Pancreas (tissue), 10 donors: ENCODE measurements at regions not wholly inside any gene's neighbourhood (a gene's known extent, or its start where the extent isn't known, plus 50 kb on each side); places are given as distances from the start of the nearest gene placed in this dataset.

ENCODE experiments used
- ATAC-seq, 4 donors: fragments of 200-7000 bp; cut with Tn5 transposase; one replicate each; pipeline versions ENCODE4 v1.8.0 to v1.9.1; 2020; ENCODE audit warnings: mild to moderate bottlenecking in 4 of 4, moderate library complexity in 4 of 4
- DNase-seq, 6 donors: peaks; one replicate each; pipeline ENCODE4 v3.0.0-alpha.2; 2020
- FAIRE-seq: peaks from 2 replicates; lab custom pipeline; 2012; peaks lifted over from hg19 to GRCh38; lab: Jason Lieb, UNC
- H3K27ac ChIP-seq, 4 donors: fragments of 200-600 bp; sonication (generic); 1 replicate in 3 of 4; 2 replicates in 1 of 4; pipeline versions ENCODE4 v1.5.0 to v1.8.0; 2020
- H3K27me3 ChIP-seq, 4 donors: fragments of 200-600 bp; one replicate each; pipeline ENCODE4 v1.8.0; 2021
- H3K36me3 ChIP-seq, 3 donors: fragments of 200-600 bp; sonication (generic) in 1 of 3; one replicate each; pipeline versions ENCODE4 v1.5.0 to v1.8.0; 2020 to 2021
- H3K4me1 ChIP-seq, 3 donors: fragments of 200-600 bp; one replicate each; pipeline ENCODE4 v1.8.0; 2021
- H3K4me3 ChIP-seq, 4 donors: fragments of 200-600 bp; sonication (generic) in 2 of 4; one replicate each; pipeline versions ENCODE4 v1.5.0 to v1.8.0; 2020 to 2021
- H3K9me3 ChIP-seq, 4 donors: fragments of 200-600 bp; one replicate each; pipeline ENCODE4 v1.8.0; 2021
- WGBS, 2 donors: extraction: QIAGEN DNeasy Blood & Tissue Kit; methylation state at CpG; one replicate each; pipeline ENCODE4 v1.1.7; 2013; 5-methylcytosine and 5-hydroxymethylcytosine counted together
- intact Hi-C, 3 donors: fragments of 100-400 bp; cut with DNase I; formaldehyde crosslinking; loops; one replicate each; pipeline versions ENCODE4 v1.11.1 to v1.14.2; 2022
- TF ChIP-seq, protein P1 (sequence below), 4 donors: fragments of 200-600 bp; sonication (generic) in 3 of 4; IDR thresholded peaks; one replicate each; pipeline versions ENCODE4 v1.5.0 to v1.8.0; 2021; ENCODE audit warnings: antibody characterized with exemption in 4 of 4
- donor health status: healthy with polysubstance abuse.
- donor health status: DM: no; HTN: no; CAD: no; lungs with moderate emphysema.
- donor health status: DM: no; HTN: no; CAD: no.
- donor health status: control.
- donor health status: control.
- donor health status: Bipolar disorder and iron deficiency.
- donor health status: DM: yes; HTN: yes; CAD: no.
- donor health status: DM: no; HTN: no; CAD: no.
- donor health status: DM: no; HTN: no; CAD: no.
- donor health status: DM: yes; HTN: yes; CAD: no.

DNA sequence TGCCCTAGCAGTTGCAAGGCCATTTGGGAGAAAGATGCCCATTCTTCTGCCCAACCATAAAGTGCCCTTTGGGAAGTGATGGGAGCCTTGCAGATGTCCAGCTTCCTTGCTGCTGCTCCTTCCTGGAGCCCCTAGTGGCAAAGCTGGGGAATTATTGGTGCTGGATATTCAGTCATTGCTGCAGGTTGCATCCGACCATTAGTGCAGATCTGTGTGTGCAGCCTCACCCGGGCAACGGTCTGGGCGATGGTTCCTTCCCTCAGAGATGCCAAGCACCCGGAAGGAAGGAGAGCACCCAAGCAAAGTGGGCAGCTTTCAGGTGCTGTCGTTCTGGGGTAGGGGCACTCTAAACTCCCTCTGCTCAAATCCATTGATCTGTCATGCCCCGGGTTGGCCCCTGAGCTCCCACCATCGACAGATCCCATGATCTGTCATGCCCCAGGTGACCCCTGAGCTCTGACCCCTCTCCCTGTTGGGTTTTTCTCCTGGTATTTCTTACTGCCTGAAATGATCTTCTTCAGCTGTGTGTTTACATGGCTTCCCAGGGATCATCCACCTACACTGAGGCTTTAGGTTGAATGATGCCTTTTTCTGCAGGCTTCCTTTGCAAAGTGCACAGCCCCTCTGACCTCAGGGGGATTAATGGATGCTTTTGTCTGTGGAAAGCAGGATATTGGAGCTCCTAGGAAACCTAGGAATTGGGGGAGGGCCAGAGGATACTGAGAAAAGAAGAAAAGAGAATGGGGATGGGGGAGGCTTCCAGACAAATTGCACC lies 467.5 kb downstream of the PTPRU start:
- DNase-seq = peak in 2 of 6 donors; percentile 31 to 45
- H3K27me3 ChIP-seq = no peaks in the 10 kb centered on the region
- H3K4me3 ChIP-seq = no peak overlapping the region
- TF ChIP-seq, protein P1, sequence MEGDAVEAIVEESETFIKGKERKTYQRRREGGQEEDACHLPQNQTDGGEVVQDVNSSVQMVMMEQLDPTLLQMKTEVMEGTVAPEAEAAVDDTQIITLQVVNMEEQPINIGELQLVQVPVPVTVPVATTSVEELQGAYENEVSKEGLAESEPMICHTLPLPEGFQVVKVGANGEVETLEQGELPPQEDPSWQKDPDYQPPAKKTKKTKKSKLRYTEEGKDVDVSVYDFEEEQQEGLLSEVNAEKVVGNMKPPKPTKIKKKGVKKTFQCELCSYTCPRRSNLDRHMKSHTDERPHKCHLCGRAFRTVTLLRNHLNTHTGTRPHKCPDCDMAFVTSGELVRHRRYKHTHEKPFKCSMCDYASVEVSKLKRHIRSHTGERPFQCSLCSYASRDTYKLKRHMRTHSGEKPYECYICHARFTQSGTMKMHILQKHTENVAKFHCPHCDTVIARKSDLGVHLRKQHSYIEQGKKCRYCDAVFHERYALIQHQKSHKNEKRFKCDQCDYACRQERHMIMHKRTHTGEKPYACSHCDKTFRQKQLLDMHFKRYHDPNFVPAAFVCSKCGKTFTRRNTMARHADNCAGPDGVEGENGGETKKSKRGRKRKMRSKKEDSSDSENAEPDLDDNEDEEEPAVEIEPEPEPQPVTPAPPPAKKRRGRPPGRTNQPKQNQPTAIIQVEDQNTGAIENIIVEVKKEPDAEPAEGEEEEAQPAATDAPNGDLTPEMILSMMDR (IDR thresholded peaks at IDR 0.05) = peak; percentile 40 to 70 (median 65)
- WGBS, 2 donors = 11 to 12% methylated on average over 8 of the region's 8 CpGs
- no peak overlapping the region for H3K27ac ChIP-seq
- no peaks in the 10 kb centered on the region for H3K4me1 ChIP-seq
- no peaks in the 10 kb centered on the region for H3K9me3 ChIP-seq
- FAIRE-seq = no peak
- intact Hi-C loops = no loop called here
- peak; percentile 56 to 88 (median 78) for ATAC-seq
- H3K36me3 ChIP-seq = no peaks in the 10 kb centered on the region

DNA sequence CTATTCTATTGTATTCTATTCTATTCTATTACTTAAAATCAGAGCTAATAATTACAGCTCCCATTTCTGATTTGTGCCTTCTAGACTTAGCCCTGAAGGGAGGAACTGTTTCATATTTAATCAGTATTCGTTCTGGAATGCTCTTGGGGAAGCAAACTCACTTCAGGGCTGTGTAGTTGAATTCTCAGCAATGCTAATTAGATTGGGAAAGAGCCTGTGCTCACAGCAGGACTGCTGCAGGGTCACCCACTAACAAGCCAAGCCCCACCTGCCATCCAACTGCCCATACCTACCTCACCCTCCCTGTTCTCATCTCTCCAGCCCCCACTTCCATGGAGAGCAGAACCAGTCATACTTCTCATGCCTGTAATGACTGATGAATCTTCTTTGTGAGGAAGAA lies 464.2 kb downstream of the PTPRU start:
- TF ChIP-seq, protein P1 (IDR thresholded peaks at IDR 0.05) = no peak
- intact Hi-C loops = no loop called here
- Histone ChIP-seq H3K27ac (no peak overlapping the region), H3K9me3 (no peaks in the 10 kb centered on the region), H3K27me3 (no peaks in the 10 kb centered on the region), H3K36me3 (no peaks in the 10 kb centered on the region), H3K4me1 (no peaks in the 10 kb centered on the region), H3K4me3 (no peak overlapping the region)
- no peak for FAIRE-seq
- WGBS, 2 donors = 10 to 27% methylated on average over 1 of the region's 1 CpG
- DNase-seq = no peak
- ATAC-seq = no peak

DNA sequence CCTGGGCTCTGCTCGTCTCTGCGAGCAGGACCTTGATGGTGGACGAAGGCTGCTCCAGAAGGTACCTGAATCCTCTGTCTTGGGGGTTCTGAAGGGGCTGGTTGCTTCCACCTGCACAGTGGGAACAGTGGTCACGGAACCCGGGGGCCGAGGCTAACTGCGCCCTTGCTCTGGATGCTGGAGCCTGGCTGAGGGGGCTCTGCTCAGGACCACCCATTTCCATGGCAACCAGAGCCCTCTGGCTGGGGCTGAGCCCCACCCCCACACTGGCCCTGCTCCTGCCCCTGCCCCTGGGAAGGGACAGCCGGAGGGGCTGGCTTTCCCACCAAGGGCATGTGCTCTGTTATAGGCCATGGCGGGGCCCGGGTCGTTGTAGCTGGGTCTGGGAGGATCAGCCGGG lies 462.3 kb downstream of the PTPRU start:
- H3K9me3 ChIP-seq = no peaks in the 10 kb centered on the region
- no peak for DNase-seq
- no peaks in the 10 kb centered on the region for H3K4me1 ChIP-seq
- ATAC-seq = no peak
- no peaks in the 10 kb centered on the region for H3K27me3 ChIP-seq
- WGBS, 2 donors = 69 to 77% methylated on average over 12 of the region's 12 CpGs
- no peak overlapping the region for H3K4me3 ChIP-seq
- intact Hi-C loops = no loop called here
- no peak for FAIRE-seq
- no peak overlapping the region for H3K27ac ChIP-seq
- TF ChIP-seq, protein P1 (IDR thresholded peaks at IDR 0.05) = no peak
- H3K36me3 ChIP-seq = no peaks in the 10 kb centered on the region

DNA sequence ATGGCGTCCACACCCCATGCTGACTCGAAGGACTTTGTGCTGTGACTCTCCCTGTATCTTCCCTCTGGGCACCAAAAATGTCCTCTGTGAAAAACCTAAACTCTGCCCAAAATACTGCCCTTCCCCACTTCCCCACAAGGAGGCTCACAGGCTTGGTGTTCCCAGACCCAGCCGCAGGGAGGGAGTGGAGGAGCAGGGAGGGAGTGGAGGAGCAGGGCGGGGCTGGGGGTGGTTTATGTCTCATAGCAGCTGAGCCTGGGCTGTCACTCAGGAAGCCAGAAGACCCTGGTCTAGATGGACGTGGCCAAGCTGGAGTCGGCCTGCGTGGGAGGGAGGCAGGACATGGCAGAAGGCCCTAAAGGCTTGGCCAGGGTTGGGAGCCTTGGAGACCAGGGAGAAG lies 461.7 kb downstream of the PTPRU start:
- H3K4me1 ChIP-seq = no peaks in the 10 kb centered on the region
- TF ChIP-seq, protein P1 (IDR thresholded peaks at IDR 0.05) = peak in 1 of 4 donors; percentile 6
- no peaks in the 10 kb centered on the region for H3K9me3 ChIP-seq
- no peaks in the 10 kb centered on the region for H3K36me3 ChIP-seq
- DNase-seq (no peak), ATAC-seq (peak in 1 of 4 donors; percentile 61), FAIRE-seq (no peak)
- intact Hi-C loops = no loop called here
- H3K4me3 ChIP-seq = no peak overlapping the region
- H3K27ac ChIP-seq = no peak overlapping the region
- H3K27me3 ChIP-seq = no peaks in the 10 kb centered on the region
- 55 to 74% methylated on average over 7 of the region's 7 CpGs for WGBS, 2 donors

DNA sequence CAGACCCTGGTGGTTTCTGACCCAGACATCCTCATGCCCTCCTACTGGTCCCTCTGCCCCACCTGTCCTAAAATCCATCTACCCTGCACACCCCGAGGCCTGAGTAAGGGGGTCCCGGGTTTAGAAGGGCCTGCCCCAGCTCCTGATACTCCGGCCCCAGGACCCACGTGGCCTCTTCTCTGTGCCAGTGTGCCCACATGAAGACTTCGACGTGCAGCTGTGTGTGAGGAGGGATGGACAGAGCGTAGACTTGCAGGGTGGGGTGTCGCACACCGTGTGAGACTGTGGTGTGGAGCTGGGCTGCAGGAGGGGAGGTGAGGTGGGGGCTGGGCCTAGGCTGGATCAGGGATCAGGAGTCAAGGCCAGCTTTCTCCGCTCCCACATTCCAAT lies 461.1 kb downstream of the PTPRU start:
- TF ChIP-seq, protein P1 (IDR thresholded peaks at IDR 0.05) = no peak
- DNase-seq = no peak
- intact Hi-C loops = no loop called here

More for the DNA sequence above, 461.1 kb downstream of the PTPRU start:
- Histone ChIP-seq H3K4me3 (no peak overlapping the region), H3K9me3 (no peaks in the 10 kb centered on the region), H3K27me3 (no peaks in the 10 kb centered on the region), H3K4me1 (no peaks in the 10 kb centered on the region), H3K27ac (no peak overlapping the region), H3K36me3 (no peaks in the 10 kb centered on the region)
- WGBS, 2 donors = 67 to 71% methylated on average over 10 of the region's 10 CpGs
- no peak for FAIRE-seq
- no peak for ATAC-seq
